BLaER1 treated with 17β-estradiol and CSF1 and Interleukin-3, amounts not matched to agents 10 nM and 100 nM (cell line): ENCODE measurements at regions not wholly inside any gene's neighbourhood (a gene's known extent, or its start where the extent isn't known, plus 50 kb on each side); places are given as distances from the start of the nearest gene placed in this dataset.
A peak's percentile ranks its signal among the peaks of the same experiment; 100 is the strongest.

Experiments
- H3K27ac ChIP-seq, 11 experiments: shearing (Covaris generic); formaldehyde crosslinking; 2 replicates each; pipeline ENCODE4 v1.8.1; 2022
- H3K27me3 ChIP-seq, 11 experiments: shearing (Covaris generic); formaldehyde crosslinking; 2 replicates each; pipeline ENCODE4 v1.8.1; 2022
- H3K36me3 ChIP-seq, 11 experiments: shearing (Covaris generic); formaldehyde crosslinking; 2 replicates each; pipeline ENCODE4 v1.8.1; 2022
- H3K4me1 ChIP-seq, 10 experiments: shearing (Covaris generic); formaldehyde crosslinking; 2 replicates each; pipeline ENCODE4 v1.8.1; 2022
- H3K4me2 ChIP-seq, 11 experiments: shearing (Covaris generic); formaldehyde crosslinking; 2 replicates each; pipeline ENCODE4 v1.8.1; 2022
- H3K4me3 ChIP-seq, 10 experiments: shearing (Covaris generic); formaldehyde crosslinking; 2 replicates each; pipeline ENCODE4 v1.8.1; 2022
- H3K9ac ChIP-seq, 11 experiments: shearing (Covaris generic); formaldehyde crosslinking; 2 replicates each; pipeline ENCODE4 v1.8.1; 2022
- H3K9me3 ChIP-seq, 11 experiments: shearing (Covaris generic); formaldehyde crosslinking; replicated peaks in 1 of 11; 2 replicates each; pipeline ENCODE4 v1.8.1; 2022
- H4K20me1 ChIP-seq, 11 experiments: shearing (Covaris generic); formaldehyde crosslinking; 2 replicates each; pipeline ENCODE4 v1.8.1; 2022
- Cebpa-rat ChIP-seq, 11 experiments: shearing (Covaris generic); IDR thresholded peaks; 2 replicates each; pipeline ENCODE4 v1.8.1; 2022

- H3K27ac ChIP-seq = no peak overlapping the region
- H3K9ac ChIP-seq = no peak overlapping the region
- TF ChIP-seq Cebpa-rat (IDR thresholded peaks at IDR 0.05) = no peak
- H3K4me2 ChIP-seq = peak overlapping the region in 5 of 11 experiments; percentile 34 to 49 (median 47); a peak in 11 of 22 replicates
- peaks cover 0 to 7% (median 2%) of the 10 kb centered on the region in 10 experiments; a peak in 7 of 20 replicates for H3K4me1 ChIP-seq
- no peaks in the 10 kb centered on the region for H4K20me1 ChIP-seq
- no peak overlapping the region for H3K4me3 ChIP-seq
- H3K27me3 ChIP-seq = no peaks in the 10 kb centered on the region
- no peaks in the 10 kb centered on the region for H3K36me3 ChIP-seq
- H3K9me3 ChIP-seq = 0 out of 22 replicates have a peak, but pooled peaks cover 0 to 3% (median 0%) of the 10 kb centered on the region in 11 experiments
These were observed 101.1 kb upstream of the SPON1 start for GRCh38 chr11:13861411-13861810.

GRCh38 chr11:13862845-13863392 lies 99.6 kb upstream of the SPON1 start:
- H4K20me1 ChIP-seq = no peaks in the 10 kb centered on the region
- no peaks in the 10 kb centered on the region for H3K36me3 ChIP-seq
- no peak overlapping the region for H3K9ac ChIP-seq
- H3K4me1 ChIP-seq = peaks cover 0 to 7% (median 2%) of the 10 kb centered on the region in 10 experiments; a peak in 7 of 20 replicates
- TF ChIP-seq Cebpa-rat (IDR thresholded peaks at IDR 0.05) = no peak
- H3K4me2 ChIP-seq = no peak overlapping the region
- no peak overlapping the region for H3K4me3 ChIP-seq
- H3K27ac ChIP-seq = no peak overlapping the region
- no peaks in the 10 kb centered on the region for H3K27me3 ChIP-seq
- 0 out of 22 replicates have a peak, but pooled peaks cover 0 to 3% (median 0%) of the 10 kb centered on the region in 11 experiments for H3K9me3 ChIP-seq

DNA sequence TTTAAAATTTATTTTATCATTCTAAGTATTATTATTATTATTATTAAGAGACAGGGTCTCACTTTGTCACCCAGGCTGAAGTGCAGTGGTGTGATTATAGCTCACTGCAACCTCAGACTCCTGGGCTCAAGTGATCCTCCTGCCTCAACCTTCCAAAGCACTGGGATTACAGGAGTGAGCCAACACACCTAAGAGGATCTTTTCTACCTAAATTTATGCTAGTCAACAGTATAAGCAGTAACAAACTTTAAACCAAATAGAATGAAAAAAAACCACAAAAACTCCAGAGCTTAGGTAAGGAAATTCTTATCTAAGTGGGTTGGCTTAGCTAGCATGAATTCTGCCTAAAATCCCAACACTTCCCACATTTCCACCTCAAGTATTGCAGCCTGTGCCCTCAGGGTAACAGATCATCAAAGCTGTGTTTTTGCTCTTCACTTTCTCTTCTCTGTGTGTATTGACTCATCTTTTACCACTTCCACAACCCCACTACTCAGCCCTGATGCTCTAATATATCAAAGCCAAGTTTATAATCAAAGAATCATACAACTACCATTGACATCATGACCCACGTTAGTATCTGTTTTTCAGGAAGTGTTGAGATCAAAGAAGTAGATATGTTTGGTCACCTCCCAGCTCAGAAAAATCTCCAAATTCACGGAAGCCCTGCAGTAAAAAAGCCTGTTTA lies 93.7 kb upstream of the SPON1 start:
- H3K27me3 ChIP-seq = no peaks in the 10 kb centered on the region
- H3K27ac ChIP-seq = no peak overlapping the region
- H3K36me3 ChIP-seq = no peaks in the 10 kb centered on the region
- H3K4me1 ChIP-seq = peaks cover 0 to 10% (median 0%) of the 10 kb centered on the region in 10 experiments; a peak in 4 of 20 replicates
- no peaks in the 10 kb centered on the region for H4K20me1 ChIP-seq
- H3K4me3 ChIP-seq = no peak overlapping the region
- no peak for TF ChIP-seq Cebpa-rat (IDR thresholded peaks at IDR 0.05)
- no peak overlapping the region for H3K9ac ChIP-seq
- H3K9me3 ChIP-seq = no peaks in the 10 kb centered on the region
- no peak overlapping the region for H3K4me2 ChIP-seq

DNA sequence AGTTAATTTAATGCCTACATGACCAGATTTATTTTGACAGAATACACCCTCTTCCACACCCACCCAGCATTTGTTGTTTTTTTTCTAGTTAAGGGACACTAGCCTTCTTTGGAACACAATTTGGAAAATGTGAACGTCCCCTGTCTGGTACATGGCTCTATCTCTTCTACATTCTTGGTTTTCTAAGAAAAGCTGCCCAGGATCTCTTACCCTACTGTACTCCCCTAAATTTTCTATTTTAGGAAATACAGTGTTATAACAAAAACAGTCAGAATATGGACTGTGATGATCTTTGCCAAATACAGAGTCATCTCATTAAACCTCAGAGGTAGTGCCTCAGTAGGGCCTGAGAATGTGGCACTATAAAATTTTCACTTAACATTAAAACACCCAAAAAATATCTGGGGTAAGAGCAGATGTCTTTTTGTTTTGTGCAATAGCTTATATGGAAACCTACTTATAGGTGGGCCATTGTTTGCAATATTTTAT lies 93.1 kb upstream of the SPON1 start:
- H3K4me3 ChIP-seq = no peak overlapping the region
- H3K9ac ChIP-seq = no peak overlapping the region
- H3K36me3 ChIP-seq = no peaks in the 10 kb centered on the region
- H4K20me1 ChIP-seq = no peaks in the 10 kb centered on the region
- TF ChIP-seq Cebpa-rat (IDR thresholded peaks at IDR 0.05) = no peak
- no peaks in the 10 kb centered on the region for H3K9me3 ChIP-seq
- no peaks in the 10 kb centered on the region for H3K27me3 ChIP-seq
- H3K4me1 ChIP-seq = peaks cover 0 to 10% (median 0%) of the 10 kb centered on the region in 10 experiments; a peak in 4 of 20 replicates
- H3K27ac ChIP-seq = no peak overlapping the region
- no peak overlapping the region for H3K4me2 ChIP-seq

- Histone ChIP-seq H4K20me1 (no peaks in the 10 kb centered on the region), H3K9me3 (no peaks in the 10 kb centered on the region), H3K27ac (no peak overlapping the region), H3K4me3 (no peak overlapping the region), H3K4me2 (no peak overlapping the region), H3K4me1 (peaks cover 0 to 10% (median 0%) of the 10 kb centered on the region in 10 experiments; a peak in 4 of 20 replicates), H3K36me3 (no peaks in the 10 kb centered on the region), H3K27me3 (no peaks in the 10 kb centered on the region), H3K9ac (no peak overlapping the region)
- no peak for TF ChIP-seq Cebpa-rat (IDR thresholded peaks at IDR 0.05)
These were observed 87.9 kb upstream of the SPON1 start for GRCh38 chr11:13874597-13874996.

- TF ChIP-seq Cebpa-rat (IDR thresholded peaks at IDR 0.05) = no peak
- H3K27ac ChIP-seq = no peak overlapping the region
These were observed 86.9 kb upstream of the SPON1 start for GRCh38 chr11:13875643-13876042.

GRCh38 chr11:13876423-13876822 lies 86.1 kb upstream of the SPON1 start:
- no peaks in the 10 kb centered on the region for H3K27me3 ChIP-seq
- no peak overlapping the region for H3K9ac ChIP-seq
- H3K4me3 ChIP-seq = no peak overlapping the region
- H3K27ac ChIP-seq = no peak overlapping the region
- H3K9me3 ChIP-seq = no peaks in the 10 kb centered on the region
- no peaks in the 10 kb centered on the region for H4K20me1 ChIP-seq
- TF ChIP-seq Cebpa-rat (IDR thresholded peaks at IDR 0.05) = no peak
- no peaks in the 10 kb centered on the region for H3K36me3 ChIP-seq
- H3K4me2 ChIP-seq = no peak overlapping the region
- H3K4me1 ChIP-seq = peaks cover 0 to 10% (median 0%) of the 10 kb centered on the region in 10 experiments; a peak in 4 of 20 replicates

More at GRCh38 chr11:13875643-13876042, 86.9 kb upstream of the SPON1 start:
- Histone ChIP-seq H4K20me1 (no peaks in the 10 kb centered on the region), H3K9me3 (no peaks in the 10 kb centered on the region), H3K9ac (no peak overlapping the region), H3K4me1 (peaks cover 0 to 10% (median 0%) of the 10 kb centered on the region in 10 experiments; a peak in 4 of 20 replicates), H3K4me3 (no peak overlapping the region), H3K4me2 (no peak overlapping the region), H3K27me3 (no peaks in the 10 kb centered on the region), H3K36me3 (no peaks in the 10 kb centered on the region)

DNA sequence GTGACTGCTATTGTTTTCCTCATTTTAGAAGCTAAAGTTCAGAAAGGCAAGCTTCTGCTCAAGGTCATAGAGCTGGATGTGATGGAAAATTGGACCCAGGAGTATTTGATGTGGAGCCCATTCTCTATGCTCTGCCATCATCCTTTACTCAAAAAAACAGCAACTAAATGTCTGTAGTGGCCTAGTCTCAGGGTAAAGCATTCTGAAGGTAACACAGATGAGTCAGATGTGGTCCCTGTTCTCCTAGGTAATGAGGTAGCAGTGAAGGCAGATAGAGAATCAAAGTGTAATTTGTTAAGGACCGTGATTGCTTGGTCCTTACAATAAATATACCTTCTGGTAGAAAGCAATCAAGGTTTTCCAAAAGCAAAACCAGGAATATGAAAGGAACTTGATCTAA lies 84.4 kb upstream of the SPON1 start:
- TF ChIP-seq Cebpa-rat (IDR thresholded peaks at IDR 0.05) = no peak
- Histone ChIP-seq H3K9ac (no peak overlapping the region), H3K4me3 (no peak overlapping the region), H3K27ac (no peak overlapping the region), H3K27me3 (no peaks in the 10 kb centered on the region), H3K36me3 (no peaks in the 10 kb centered on the region), H3K9me3 (no peaks in the 10 kb centered on the region), H3K4me1 (peaks cover 0 to 5% (median 0%) of the 10 kb centered on the region in 10 experiments; a peak in 4 of 20 replicates), H3K4me2 (no peak overlapping the region), H4K20me1 (no peaks in the 10 kb centered on the region)

DNA sequence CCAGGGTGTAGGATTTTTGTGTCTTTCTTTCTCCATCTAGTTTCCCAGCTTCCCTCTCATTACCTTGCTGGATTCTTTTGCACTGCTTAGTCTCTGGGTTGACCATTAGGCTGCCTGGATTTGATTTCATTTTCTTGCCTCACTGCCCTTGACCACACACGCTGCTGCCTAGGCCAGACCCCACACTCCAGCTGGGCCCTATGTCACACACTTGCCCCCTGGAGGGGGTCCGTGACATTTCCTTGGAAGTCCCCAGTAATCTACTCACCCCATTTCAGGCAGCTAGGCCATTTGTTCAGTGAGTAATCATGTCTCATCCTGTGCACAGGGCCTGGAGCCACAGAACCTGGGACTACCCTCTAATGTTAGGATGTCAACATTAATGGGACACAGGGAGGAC lies 81.9 kb upstream of the SPON1 start:
- Histone ChIP-seq H3K4me2 (no peak overlapping the region), H3K4me3 (no peak overlapping the region), H3K27ac (no peak overlapping the region), H4K20me1 (no peaks in the 10 kb centered on the region), H3K27me3 (no peaks in the 10 kb centered on the region), H3K36me3 (no peaks in the 10 kb centered on the region), H3K9ac (no peak overlapping the region), H3K4me1 (no peaks in the 10 kb centered on the region), H3K9me3 (no peaks in the 10 kb centered on the region)
- no peak for TF ChIP-seq Cebpa-rat (IDR thresholded peaks at IDR 0.05)
